Ectodermal cell (in vitro differentiated cells): ENCODE measurements at regions not wholly inside any gene's neighbourhood (a gene's known extent, or its start where the extent isn't known, plus 50 kb on each side); places are given as distances from the start of the nearest gene placed in this dataset.
"Not testable (repeated sequence)": the region's sequence is repeated elsewhere in the genome, so short reads cannot be mapped to it uniquely, and the experiment has no call there.

Experiments
- H3K27ac ChIP-seq: 2 replicates; pipeline ENCODE4 v1.7.0; 2013; ENCODE audit warnings: mild to moderate bottlenecking, low read depth, low read length; ENCODE audit not compliant: insufficient read depth, poor library complexity, severe bottlenecking
- H3K27me3 ChIP-seq: 2 replicates; pipeline ENCODE4 v1.7.0; 2013; ENCODE audit warnings: mild to moderate bottlenecking, low read length; ENCODE audit not compliant: insufficient read depth, control insufficient read depth, poor library complexity, severe bottlenecking
- H3K36me3 ChIP-seq: one replicate; pipeline ENCODE4 v1.7.0; 2013; ENCODE audit warnings: low read length; ENCODE audit not compliant: control insufficient read depth, insufficient read depth
- H3K4me1 ChIP-seq: one replicate; pipeline ENCODE4 v1.7.0; 2013; ENCODE audit warnings: low read length; ENCODE audit not compliant: control insufficient read depth, insufficient read depth
- H3K4me3 ChIP-seq: 2 replicates; pipeline ENCODE4 v1.7.0; 2013; ENCODE audit warnings: low read depth, low read length, control low read depth; ENCODE audit not compliant: insufficient read depth
- H3K9me3 ChIP-seq: 2 replicates; pipeline ENCODE4 v1.7.0; 2013; ENCODE audit warnings: mild to moderate bottlenecking, low read length, moderate library complexity; ENCODE audit not compliant: control insufficient read depth
- WGBS, 2 experiments: methylation state at CpG; one replicate each; pipeline ENCODE4 v1.1.7; 2013; ENCODE audit warnings: missing lambda C conversion rate in 2 of 2; 5-methylcytosine and 5-hydroxymethylcytosine counted together

GRCh38 chr5:67876371-67876770 lies 339.2 kb upstream of the PIK3R1 start:
- no peak overlapping the region for H3K27ac ChIP-seq
- H3K9me3 ChIP-seq, result no peaks in the 10 kb centered on the region
- no peaks in the 10 kb centered on the region for H3K4me1 ChIP-seq
- H3K27me3 ChIP-seq, result no peaks in the 10 kb centered on the region
- no peaks in the 10 kb centered on the region for H3K36me3 ChIP-seq
- H3K4me3 ChIP-seq, result no peak overlapping the region

DNA sequence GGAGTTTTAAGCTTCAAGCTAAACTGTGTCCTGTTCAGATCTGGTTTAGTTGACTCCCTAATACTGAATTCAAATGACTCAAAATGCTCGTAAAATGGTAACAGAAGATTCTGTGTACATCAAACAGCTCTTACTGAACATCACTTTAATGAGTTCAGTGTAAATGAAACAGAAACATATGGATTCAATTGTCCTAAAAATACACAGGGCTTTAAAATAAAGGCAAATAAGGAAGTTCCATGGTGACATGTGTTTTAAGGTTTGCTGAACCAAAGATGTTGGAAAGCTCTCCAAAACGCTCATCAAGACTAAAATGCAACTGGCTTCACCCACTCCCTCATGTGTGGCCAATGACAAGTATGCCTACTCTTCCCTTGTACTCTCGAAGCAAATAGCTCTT lies 340.0 kb upstream of the PIK3R1 start:
- H3K4me3 ChIP-seq, result no peak overlapping the region
- 92 to 95% methylated on average over 3 of the region's 3 CpGs for WGBS, 2 experiments
- no peaks in the 10 kb centered on the region for H3K27me3 ChIP-seq
- H3K4me1 ChIP-seq, result no peaks in the 10 kb centered on the region
- no peaks in the 10 kb centered on the region for H3K9me3 ChIP-seq
- H3K36me3 ChIP-seq, result no peaks in the 10 kb centered on the region
- no peak overlapping the region for H3K27ac ChIP-seq

DNA sequence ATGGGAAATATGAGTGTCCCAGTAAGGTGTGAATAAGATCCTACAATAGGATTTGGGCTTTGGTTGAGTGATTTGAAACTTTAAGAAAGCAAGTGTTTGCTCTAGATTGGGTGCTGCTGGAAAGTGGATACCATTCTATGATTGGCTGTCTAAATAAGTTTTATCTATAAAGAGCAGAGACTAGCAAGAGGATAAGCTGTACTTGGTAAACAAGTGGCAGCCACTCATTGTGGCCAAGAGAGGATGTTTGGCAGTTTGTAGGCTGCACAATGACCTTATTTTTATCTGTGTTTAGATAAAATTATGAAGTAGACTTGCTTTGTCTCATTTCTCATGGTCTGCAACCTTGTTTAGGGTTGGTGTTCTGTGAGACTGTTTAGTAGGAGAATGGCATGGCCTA lies 341.6 kb upstream of the PIK3R1 start:
- no peaks in the 10 kb centered on the region for H3K27me3 ChIP-seq
- H3K9me3 ChIP-seq, result no peaks in the 10 kb centered on the region
- no peak overlapping the region for H3K4me3 ChIP-seq
- no peak overlapping the region for H3K27ac ChIP-seq
- H3K36me3 ChIP-seq, result no peaks in the 10 kb centered on the region
- no peaks in the 10 kb centered on the region for H3K4me1 ChIP-seq

DNA sequence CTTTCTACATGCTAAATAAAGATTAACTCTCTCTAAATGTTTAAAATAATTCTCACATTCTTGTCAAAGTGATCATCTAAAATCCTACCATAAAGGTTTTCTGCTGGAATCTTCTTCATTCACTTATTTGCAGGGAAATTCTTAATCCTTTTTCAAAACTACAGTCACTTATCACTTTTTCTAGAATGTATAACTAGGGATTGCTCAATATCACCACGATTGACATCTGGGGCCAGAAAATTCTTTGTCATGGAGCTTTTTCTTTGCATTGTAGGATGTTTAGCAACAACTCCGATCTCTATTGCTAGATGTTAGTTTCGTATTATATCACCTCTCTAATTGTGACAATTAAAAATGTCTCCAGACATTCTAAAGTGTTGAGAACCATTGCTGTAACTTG lies 344.9 kb upstream of the PIK3R1 start:
- no peaks in the 10 kb centered on the region for H3K27me3 ChIP-seq
- no peaks in the 10 kb centered on the region for H3K4me1 ChIP-seq
- no peaks in the 10 kb centered on the region for H3K36me3 ChIP-seq
- WGBS, 2 experiments, result 83 to 93% methylated on average over 1 to 2 of the region's 3 CpGs
- no peak overlapping the region for H3K27ac ChIP-seq
- no peak overlapping the region for H3K4me3 ChIP-seq
- H3K9me3 ChIP-seq, result no peaks in the 10 kb centered on the region

DNA sequence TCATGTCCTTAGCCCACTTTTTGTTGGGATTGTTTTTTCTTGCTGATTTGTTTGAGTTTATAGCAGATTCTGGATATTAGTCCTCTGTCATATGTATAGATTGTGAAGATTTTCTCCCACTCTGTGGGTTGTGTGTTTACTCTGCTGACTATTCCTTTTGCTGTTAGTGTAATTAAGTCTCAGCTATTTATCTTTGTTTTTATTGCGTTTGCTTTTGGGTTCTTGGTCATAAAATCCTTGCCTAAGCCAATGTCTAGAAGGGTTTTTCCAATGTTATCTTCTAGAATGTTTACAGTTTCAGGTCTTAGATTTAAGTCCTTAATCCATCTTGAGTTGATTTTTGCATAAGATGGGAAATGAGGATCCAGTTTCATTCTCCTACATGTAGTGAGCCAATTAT lies 351.2 kb upstream of the PIK3R1 start:
- H3K4me3 ChIP-seq, H3K4me1 ChIP-seq, H3K27ac ChIP-seq, H3K9me3 ChIP-seq, H3K27me3 ChIP-seq, H3K36me3 ChIP-seq: not testable (repeated sequence)
- WGBS, 2 experiments, result 90 to 100% methylated on average over 1 of the region's 1 CpG

- WGBS, 2 experiments, result 94 to 99% methylated on average over 2 to 5 of the region's 5 CpGs
- Histone ChIP-seq H3K4me1 (no peaks in the 10 kb centered on the region), H3K9me3 (no peaks in the 10 kb centered on the region), H3K27ac (no peak overlapping the region), H3K4me3 (no peak overlapping the region), H3K36me3 (no peaks in the 10 kb centered on the region), H3K27me3 (no peaks in the 10 kb centered on the region)
These were observed 357.0 kb upstream of the PIK3R1 start for GRCh38 chr5:67858471-67859031.

- Histone ChIP-seq H3K27me3 (no peaks in the 10 kb centered on the region), H3K9me3 (no peaks in the 10 kb centered on the region), H3K4me1 (no peaks in the 10 kb centered on the region), H3K27ac (no peak overlapping the region), H3K36me3 (no peaks in the 10 kb centered on the region), H3K4me3 (no peak overlapping the region)
- 86 to 93% methylated on average over 1 of the region's 1 CpG for WGBS, 2 experiments
These were observed 358.1 kb upstream of the PIK3R1 start for GRCh38 chr5:67857502-67857901.

GRCh38 chr5:67855523-67855922 lies 360.0 kb upstream of the PIK3R1 start:
- no peaks in the 10 kb centered on the region for H3K9me3 ChIP-seq
- WGBS, 2 experiments, result 69 to 74% methylated on average over 5 of the region's 5 CpGs

DNA sequence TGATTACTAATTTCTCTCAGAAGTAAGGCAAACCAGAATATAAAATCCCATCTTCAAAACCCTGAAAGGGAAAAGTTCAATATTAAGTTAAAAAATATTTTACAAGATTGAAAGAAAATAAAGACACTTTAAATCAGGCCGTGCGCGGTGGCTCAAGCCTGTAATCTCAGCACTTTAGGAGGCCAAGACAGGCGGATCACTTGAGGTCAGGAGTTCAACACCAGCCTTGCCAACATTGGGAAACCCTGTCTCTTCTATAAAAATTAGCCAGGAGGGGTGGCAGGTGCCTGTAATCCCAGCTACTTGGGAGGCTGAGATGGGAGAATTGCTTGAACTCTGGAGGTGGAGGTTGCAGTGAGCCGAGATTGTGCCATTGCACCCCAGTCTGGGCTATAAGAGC lies 364.6 kb upstream of the PIK3R1 start:
- H3K27me3 ChIP-seq, H3K36me3 ChIP-seq, H3K27ac ChIP-seq, H3K9me3 ChIP-seq, H3K4me3 ChIP-seq, H3K4me1 ChIP-seq: not testable (repeated sequence)
- 68 to 71% methylated on average over 4 to 5 of the region's 5 CpGs for WGBS, 2 experiments

More at GRCh38 chr5:67855523-67855922, 360.0 kb upstream of the PIK3R1 start:
- Histone ChIP-seq H3K27ac (no peak overlapping the region), H3K4me3 (no peak overlapping the region), H3K4me1 (no peaks in the 10 kb centered on the region), H3K27me3 (no peaks in the 10 kb centered on the region), H3K36me3 (no peaks in the 10 kb centered on the region)

GRCh38 chr5:67844924-67845323 lies 370.6 kb upstream of the PIK3R1 start:
- no peaks in the 10 kb centered on the region for H3K36me3 ChIP-seq
- no peak overlapping the region for H3K4me3 ChIP-seq
- no peaks in the 10 kb centered on the region for H3K9me3 ChIP-seq
- H3K27me3 ChIP-seq, result no peaks in the 10 kb centered on the region
- H3K27ac ChIP-seq, result no peak overlapping the region
- 57 to 64% methylated on average over 3 of the region's 3 CpGs for WGBS, 2 experiments
- no peaks in the 10 kb centered on the region for H3K4me1 ChIP-seq

GRCh38 chr5:67842806-67843205 lies 372.8 kb upstream of the PIK3R1 start:
- no peaks in the 10 kb centered on the region for H3K36me3 ChIP-seq
- no peaks in the 10 kb centered on the region for H3K4me1 ChIP-seq
- H3K9me3 ChIP-seq, result no peaks in the 10 kb centered on the region
- H3K27ac ChIP-seq, result no peak overlapping the region
- no peak overlapping the region for H3K4me3 ChIP-seq
- WGBS, 2 experiments, result 70 to 75% methylated on average over 3 of the region's 3 CpGs
- no peaks in the 10 kb centered on the region for H3K27me3 ChIP-seq
